ENCODE measurements at regions not wholly inside any gene's neighbourhood (a gene's known extent, or its start where the extent isn't known, plus 50 kb on each side); places are given as distances from the start of the nearest gene placed in this dataset.

- DNase-seq: no peak
- no peak overlapping the region for H2AK5ac ChIP-seq (ENCODE audit: insufficient read length, low read length)
- WGBS (ENCODE audit: extremely low coverage, insufficient read length, low lambda C conversion rate): no CpG with 5 or more reads among the region's 4 CpGs
- H2BK15ac ChIP-seq (ENCODE audit: low read depth, low read length): no peak overlapping the region
- no peak overlapping the region for H3K23ac ChIP-seq (ENCODE audit: insufficient read length, low read depth, low read length)
- no peak overlapping the region for H3K18ac ChIP-seq (ENCODE audit: insufficient read length, low read depth, low read length)
- H3K4me1 ChIP-seq (ENCODE audit: insufficient read depth, low read length): no peaks in the 10 kb centered on the region
- H3K14ac ChIP-seq (ENCODE audit: insufficient read depth, low read length): no peak overlapping the region
- H3K27me3 ChIP-seq (ENCODE audit: insufficient read depth, low read length): no peaks in the 10 kb centered on the region
- Mint-ChIP-seq H3K4me3 (no peak overlapping the region), H3K27me3 (ENCODE audit: low read depth) (no peaks in the 10 kb centered on the region), H3K36me3 (ENCODE audit: insufficient read depth in 1 of 3, low read depth in 3 of 3) (no peaks in the 10 kb centered on the region), H3K4me1 (peaks cover 5 to 6% of the 10 kb centered on the region in 2 experiments; a peak in 3 of 4 replicates), H3K27ac (peak overlapping the region in 1 of 3 experiments; percentile 25; a peak in 1 of 7 replicates), H3K9me3 (no peaks in the 10 kb centered on the region; a peak in 1 of 5 replicates)
- H3K27ac ChIP-seq (ENCODE audit: insufficient read length, low read depth, low read length): no peak overlapping the region
- H2BK120ac ChIP-seq (ENCODE audit: low read depth, low read length, poor library complexity, severe bottlenecking): no peak overlapping the region
- H3K9me3 ChIP-seq (ENCODE audit: control insufficient read depth, low read depth, low read length): no peaks in the 10 kb centered on the region
- H3K9ac ChIP-seq (ENCODE audit: extremely low read depth, insufficient read length, low read length): no peak overlapping the region
- no peak overlapping the region for H3K4me2 ChIP-seq (ENCODE audit: insufficient read depth, insufficient read length, low read length)
- H4K8ac ChIP-seq (replicated peaks; ENCODE audit: insufficient read length, low read depth, low read length): no peak overlapping the region
- no peak for TF ChIP-seq CTCF (conservative IDR thresholded peaks at IDR 0.05)
- no peaks in the 10 kb centered on the region for H3K79me2 ChIP-seq (ENCODE audit: insufficient read depth, low read length)
- no peak overlapping the region for H2BK5ac ChIP-seq (ENCODE audit: insufficient read length, low read length)
- no peak overlapping the region for H2AFZ ChIP-seq (ENCODE audit: low read length)
- H3K4ac ChIP-seq (ENCODE audit: low read depth, low read length): no peak overlapping the region
- H2BK20ac ChIP-seq (ENCODE audit: low read depth, low read length, poor library complexity, severe bottlenecking): no peak overlapping the region
- H3K56ac ChIP-seq (ENCODE audit: insufficient read length, low read depth, low read length): no peak overlapping the region
- H4K91ac ChIP-seq (ENCODE audit: insufficient read length, low read depth, low read length): no peak overlapping the region
- H4K5ac ChIP-seq (ENCODE audit: insufficient read length, low read depth, low read length): no peak overlapping the region
- no peaks in the 10 kb centered on the region for H3K23me2 ChIP-seq (ENCODE audit: insufficient read length, low read depth, low read length, poor library complexity, severe bottlenecking)
- H3K79me1 ChIP-seq (ENCODE audit: insufficient read depth, low read depth, low read length, poor library complexity, severe bottlenecking): no peaks in the 10 kb centered on the region
- no peak overlapping the region for H3T11ph ChIP-seq (ENCODE audit: low read length)
- H4K20me1 ChIP-seq (ENCODE audit: control insufficient read depth, insufficient read depth, insufficient read length): no peaks in the 10 kb centered on the region
- no peak overlapping the region for H2BK12ac ChIP-seq (ENCODE audit: insufficient read length, low read depth, low read length)
These were observed 653.3 kb upstream of the CDH6 start for GRCh38 chr5:30540150-30540549.

Measured in H9 (cell line).